Mesothelial cell of epicardium (in vitro differentiated cells): ENCODE measurements at regions not wholly inside any gene's neighbourhood (a gene's known extent, or its start where the extent isn't known, plus 50 kb on each side); places are given as distances from the start of the nearest gene placed in this dataset.

ENCODE experiments used
- DNase-seq, 2 experiments: peaks; one replicate each; pipeline ENCODE4 v3.0.0; 2021; ENCODE audit warnings: low spot score in 2 of 2; ENCODE audit not compliant: unreplicated experiment in 2 of 2
- H3K27ac Mint-ChIP-seq: 2 replicates; pipeline ENCODE4 v1.8.0; 2021; ENCODE audit warnings: mixed read lengths
- H3K27me3 Mint-ChIP-seq: 2 replicates; pipeline ENCODE4 v1.8.0; 2021; ENCODE audit warnings: low read depth, mixed read lengths
- H3K36me3 Mint-ChIP-seq: 2 replicates; pipeline ENCODE4 v1.8.0; 2021; ENCODE audit warnings: mixed read lengths
- H3K4me1 Mint-ChIP-seq: 2 replicates; pipeline ENCODE4 v1.8.0; 2021; ENCODE audit warnings: mixed read lengths
- H3K4me3 Mint-ChIP-seq: 2 replicates; pipeline ENCODE4 v1.8.0; 2021; ENCODE audit warnings: mild to moderate bottlenecking, moderate library complexity, mixed read lengths
- H3K9me3 Mint-ChIP-seq: 2 replicates; pipeline ENCODE4 v1.8.0; 2021; ENCODE audit warnings: mixed read lengths
- TF ChIP-seq, protein P1 (sequence below): fragments of 200-600 bp; sonication (generic); IDR thresholded peaks from one replicate; pipeline ENCODE4 v1.5.0; 2021; ENCODE audit warnings: antibody characterized with exemption; ENCODE audit not compliant: unreplicated experiment

- TF ChIP-seq, protein P1, sequence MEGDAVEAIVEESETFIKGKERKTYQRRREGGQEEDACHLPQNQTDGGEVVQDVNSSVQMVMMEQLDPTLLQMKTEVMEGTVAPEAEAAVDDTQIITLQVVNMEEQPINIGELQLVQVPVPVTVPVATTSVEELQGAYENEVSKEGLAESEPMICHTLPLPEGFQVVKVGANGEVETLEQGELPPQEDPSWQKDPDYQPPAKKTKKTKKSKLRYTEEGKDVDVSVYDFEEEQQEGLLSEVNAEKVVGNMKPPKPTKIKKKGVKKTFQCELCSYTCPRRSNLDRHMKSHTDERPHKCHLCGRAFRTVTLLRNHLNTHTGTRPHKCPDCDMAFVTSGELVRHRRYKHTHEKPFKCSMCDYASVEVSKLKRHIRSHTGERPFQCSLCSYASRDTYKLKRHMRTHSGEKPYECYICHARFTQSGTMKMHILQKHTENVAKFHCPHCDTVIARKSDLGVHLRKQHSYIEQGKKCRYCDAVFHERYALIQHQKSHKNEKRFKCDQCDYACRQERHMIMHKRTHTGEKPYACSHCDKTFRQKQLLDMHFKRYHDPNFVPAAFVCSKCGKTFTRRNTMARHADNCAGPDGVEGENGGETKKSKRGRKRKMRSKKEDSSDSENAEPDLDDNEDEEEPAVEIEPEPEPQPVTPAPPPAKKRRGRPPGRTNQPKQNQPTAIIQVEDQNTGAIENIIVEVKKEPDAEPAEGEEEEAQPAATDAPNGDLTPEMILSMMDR: no peak
- H3K27me3 Mint-ChIP-seq: no peaks in the 10 kb centered on the region
- no peak overlapping the region for H3K27ac Mint-ChIP-seq
- peaks cover 47% of the 10 kb centered on the region for H3K9me3 Mint-ChIP-seq
- H3K4me1 Mint-ChIP-seq: peaks cover 11% of the 10 kb centered on the region
- DNase-seq: no peak
- no peak overlapping the region for H3K4me3 Mint-ChIP-seq
- H3K36me3 Mint-ChIP-seq: peaks cover 8% of the 10 kb centered on the region
These were observed 396.2 kb upstream of the DUSP10 start for GRCh38 chr1:222138095-222138494.

- no peak for DNase-seq
- no peak overlapping the region for H3K27ac Mint-ChIP-seq
- TF ChIP-seq, protein P1: no peak
- H3K27me3 Mint-ChIP-seq: no peaks in the 10 kb centered on the region
- peaks cover 5% of the 10 kb centered on the region for H3K36me3 Mint-ChIP-seq
- H3K4me3 Mint-ChIP-seq: no peak overlapping the region
- H3K9me3 Mint-ChIP-seq: peaks cover 37% of the 10 kb centered on the region
- H3K4me1 Mint-ChIP-seq: peaks cover 11% of the 10 kb centered on the region
These were observed 395.0 kb upstream of the DUSP10 start for GRCh38 chr1:222136869-222137268.

DNA sequence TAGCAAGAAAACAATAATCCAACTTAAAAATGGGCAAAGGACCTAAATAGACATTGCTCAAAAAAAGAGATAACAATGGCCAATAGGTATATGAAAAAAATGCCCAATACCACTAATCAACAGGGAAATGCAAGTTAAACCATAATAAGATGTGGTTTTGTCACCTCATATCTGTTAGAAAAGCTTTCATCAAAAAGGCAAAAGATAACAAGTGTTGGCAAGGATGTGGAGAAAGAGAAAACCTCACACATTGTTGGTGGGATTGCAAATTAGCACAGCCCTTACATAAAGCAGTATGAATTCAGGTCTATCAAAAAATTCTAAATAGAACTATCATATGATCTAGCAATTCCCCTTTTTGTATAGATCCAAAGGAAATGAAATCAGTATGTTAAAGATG lies 387.2 kb upstream of the DUSP10 start:
- no peak for DNase-seq
- TF ChIP-seq, protein P1: no peak
- no peak overlapping the region for H3K27ac Mint-ChIP-seq
- peaks cover 3% of the 10 kb centered on the region for H3K27me3 Mint-ChIP-seq
- peaks cover 19% of the 10 kb centered on the region for H3K9me3 Mint-ChIP-seq
- H3K4me1 Mint-ChIP-seq: peaks cover 14% of the 10 kb centered on the region
- no peak overlapping the region for H3K4me3 Mint-ChIP-seq
- peaks cover 5% of the 10 kb centered on the region for H3K36me3 Mint-ChIP-seq

GRCh38 chr1:222127526-222128152 lies 385.8 kb upstream of the DUSP10 start:
- DNase-seq: no peak
- Mint-ChIP-seq H3K27me3 (peaks cover 3% of the 10 kb centered on the region), H3K36me3 (no peaks in the 10 kb centered on the region), H3K9me3 (peaks cover 9% of the 10 kb centered on the region), H3K4me1 (peaks cover 14% of the 10 kb centered on the region), H3K27ac (no peak overlapping the region), H3K4me3 (no peak overlapping the region)
- TF ChIP-seq, protein P1: no peak

DNA sequence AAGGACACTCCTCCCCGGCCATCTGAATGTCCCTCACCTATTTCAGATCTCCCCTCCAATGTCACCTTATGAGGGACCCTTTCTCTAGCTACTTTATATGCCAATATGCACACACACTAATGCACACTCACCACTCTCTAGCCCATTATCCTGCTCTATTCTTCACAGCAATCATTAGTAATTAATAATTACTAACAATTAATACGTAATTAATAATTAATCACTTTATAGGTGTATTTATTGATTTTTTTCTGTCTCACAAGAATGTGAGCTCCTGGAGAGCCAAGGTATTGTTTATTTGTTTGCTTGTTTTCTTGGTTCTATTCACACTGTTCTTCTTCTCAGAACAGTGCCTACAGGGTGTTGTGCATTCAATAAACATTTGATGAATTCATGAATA lies 385.2 kb upstream of the DUSP10 start:
- no peaks in the 10 kb centered on the region for H3K36me3 Mint-ChIP-seq

More for the DNA sequence above, 385.2 kb upstream of the DUSP10 start:
- no peak for DNase-seq
- Mint-ChIP-seq H3K27ac (no peak overlapping the region), H3K4me1 (peaks cover 14% of the 10 kb centered on the region), H3K9me3 (peaks cover 9% of the 10 kb centered on the region), H3K27me3 (peaks cover 3% of the 10 kb centered on the region), H3K4me3 (no peak overlapping the region)
- TF ChIP-seq, protein P1: no peak
